ENCODE measurements at regions not wholly inside any gene's neighbourhood (a gene's known extent, or its start where the extent isn't known, plus 50 kb on each side); places are given as distances from the start of the nearest gene placed in this dataset.

DNA sequence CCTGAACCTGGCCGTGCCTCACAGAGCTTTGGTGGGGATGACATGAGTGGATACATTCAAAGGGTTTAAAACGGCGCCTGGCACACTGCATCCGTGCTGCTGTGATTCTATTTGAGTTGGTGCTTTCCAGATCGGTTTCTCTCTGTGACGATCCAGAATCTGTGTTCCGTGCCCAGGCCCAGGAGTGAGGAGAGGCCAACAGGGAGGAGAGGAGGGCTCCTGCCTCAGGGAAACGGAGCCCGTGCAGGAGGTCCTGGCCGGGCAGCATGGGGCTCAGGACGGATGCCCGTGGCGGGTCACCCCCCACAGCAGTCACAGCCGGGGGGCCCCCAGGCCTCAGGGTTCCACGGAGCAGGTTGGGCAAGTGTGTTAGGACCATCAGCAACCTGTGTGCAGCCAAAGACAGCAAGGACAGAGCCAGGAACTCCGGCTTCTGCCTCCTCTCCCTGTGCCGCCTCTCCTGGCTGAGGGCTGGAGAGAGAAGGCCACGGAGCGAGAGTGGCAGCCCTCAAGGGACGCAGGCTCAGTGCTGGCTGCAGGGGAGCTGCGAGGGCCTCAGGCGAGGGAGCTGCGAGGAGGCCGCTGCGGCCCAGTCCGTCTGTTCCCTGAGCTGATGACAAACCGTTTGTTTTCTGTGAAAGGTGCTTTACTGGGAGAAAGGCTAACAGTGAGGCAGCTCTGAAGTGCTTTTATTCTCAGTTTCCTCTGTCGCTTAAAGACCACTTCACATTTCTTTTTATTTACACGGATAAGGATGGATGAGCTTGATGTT lies 99.3 kb downstream of the METRNL start:
- DNase-seq (ENCODE audit: low read depth in 2 of 2): no peak

DNA sequence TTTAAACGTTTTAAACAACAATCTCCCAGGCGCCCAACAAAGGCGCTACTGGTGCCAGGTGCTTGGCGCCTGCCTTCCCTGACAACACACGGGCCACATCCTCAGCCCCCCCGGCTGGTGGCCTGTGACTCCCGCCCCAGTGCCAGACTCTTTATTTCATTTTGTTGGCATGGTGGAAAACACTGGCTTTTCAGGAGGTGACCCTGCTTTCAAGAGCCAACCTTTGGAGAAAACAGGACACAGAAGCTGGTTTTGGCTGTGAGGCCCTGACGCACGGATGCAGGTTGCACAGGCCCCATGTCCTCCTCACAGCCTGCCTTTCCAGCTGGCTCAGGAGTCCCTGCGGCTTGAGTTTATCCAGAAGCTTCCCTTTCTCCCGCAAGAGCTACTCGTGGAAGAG lies 100.0 kb downstream of the METRNL start:
- DNase-seq (ENCODE audit: low read depth in 2 of 2): no peak

DNA sequence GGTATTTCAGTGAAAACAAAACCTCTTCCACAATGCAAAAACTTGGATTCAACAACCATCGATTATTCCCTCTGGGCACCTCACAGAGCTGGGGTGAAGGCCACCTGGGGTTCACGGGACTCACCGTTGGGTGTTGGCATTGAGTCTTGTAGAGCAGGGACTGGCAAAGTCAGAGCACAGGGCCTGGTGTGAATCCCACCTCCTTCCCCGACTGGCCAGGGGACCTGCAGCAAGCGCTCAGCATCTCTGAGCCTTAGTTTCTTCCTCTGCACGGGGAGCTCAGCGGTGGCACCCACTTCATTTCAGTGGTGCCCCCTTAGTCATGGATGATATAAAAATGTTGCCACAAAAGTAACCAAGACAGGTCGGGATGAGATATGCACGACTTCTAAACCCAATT lies 100.4 kb downstream of the METRNL start:
- no peak for DNase-seq (ENCODE audit: low read depth in 2 of 2)

DNA sequence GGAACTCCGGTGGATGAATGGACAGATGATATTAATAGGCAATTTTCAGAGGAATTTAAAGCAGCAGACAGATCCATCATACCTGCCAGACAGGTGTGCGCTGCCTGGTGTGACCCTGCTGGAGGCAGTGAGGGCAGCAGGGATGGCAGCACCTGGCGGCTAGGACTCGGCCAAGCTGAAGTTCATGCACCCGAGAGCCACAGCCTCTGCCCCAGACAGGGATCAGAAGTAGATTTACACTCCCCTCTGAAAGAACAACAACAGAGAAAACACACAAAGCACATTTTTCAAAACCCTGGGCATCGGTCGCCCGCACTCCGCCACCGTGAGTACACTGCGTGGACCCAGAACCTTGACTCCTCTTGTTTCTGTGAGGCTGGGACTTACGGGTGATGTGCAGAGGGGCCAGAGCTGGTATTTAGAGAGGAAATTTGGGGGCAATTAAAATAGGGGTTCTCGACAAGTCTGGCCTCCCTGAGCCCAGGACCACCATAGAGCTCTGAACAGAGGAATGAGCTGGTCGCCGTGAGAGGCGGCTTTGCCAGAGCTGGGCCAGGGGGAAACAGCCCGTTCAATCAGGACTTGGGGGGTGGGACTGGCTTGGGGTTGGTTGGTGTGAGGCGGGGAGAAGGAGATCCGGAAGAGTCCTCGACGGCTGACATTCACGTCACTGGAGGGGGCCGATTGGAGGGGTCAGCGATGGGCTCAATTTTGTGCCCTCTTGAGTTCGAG lies 101.0 kb downstream of the METRNL start:
- DNase-seq (ENCODE audit: low read depth in 2 of 2): no peak

DNA sequence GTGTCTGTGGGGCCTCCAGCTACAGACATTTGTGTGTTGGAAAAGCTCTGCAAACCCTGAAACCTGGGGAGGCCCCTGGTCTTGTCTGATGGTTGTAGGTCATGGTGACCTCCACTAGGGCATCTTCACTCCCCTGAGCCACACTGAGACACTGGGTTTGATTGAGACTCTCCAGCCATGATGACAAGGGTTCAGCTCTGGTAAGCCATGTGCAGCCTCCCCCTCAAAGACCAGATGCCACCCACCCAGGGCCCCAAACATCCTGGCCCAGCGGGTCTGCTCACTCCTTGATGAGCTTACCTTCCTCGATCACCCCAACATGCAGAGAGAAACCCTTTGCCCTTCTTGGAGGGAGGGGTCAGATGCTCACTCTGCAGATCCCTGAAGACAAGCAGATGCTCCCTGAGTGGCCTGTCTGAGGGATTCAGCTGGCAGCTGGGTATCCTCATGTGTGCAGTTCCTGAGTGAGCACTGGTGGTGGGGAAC lies 101.6 kb downstream of the METRNL start:
- DNase-seq (ENCODE audit: low read depth in 2 of 2): no peak

DNA sequence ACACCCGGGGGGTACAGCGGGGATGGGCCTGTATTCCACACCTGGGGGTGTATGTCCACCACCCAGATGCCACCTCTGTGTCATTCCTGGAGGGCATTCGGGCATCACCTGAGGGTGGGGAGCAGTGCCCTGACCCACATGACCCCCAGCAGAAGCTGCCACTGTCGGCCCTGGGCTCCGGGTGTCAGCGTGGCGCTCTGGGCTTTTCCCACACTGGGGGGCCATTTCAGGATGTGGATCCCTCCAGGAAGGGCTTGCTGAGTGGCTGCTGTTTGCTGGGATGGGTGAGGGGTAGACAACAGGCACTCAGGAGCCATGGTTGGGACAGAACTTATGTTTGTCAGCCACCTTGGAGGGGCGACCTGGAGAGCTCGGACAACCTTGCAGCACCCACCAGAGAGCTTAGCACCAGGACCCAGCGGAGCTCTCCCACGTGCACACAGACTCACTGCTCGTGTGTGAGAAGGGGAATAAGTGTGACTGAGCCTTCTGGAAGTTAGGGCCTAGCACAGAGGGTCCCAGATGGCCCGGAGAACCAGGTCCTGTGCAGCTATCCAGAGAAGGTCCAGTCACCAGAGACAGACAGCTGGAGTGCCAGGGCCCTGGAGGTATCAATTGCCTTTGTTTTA lies 102.7 kb downstream of the METRNL start:
- DNase-seq (ENCODE audit: low read depth in 2 of 2): no peak

DNA sequence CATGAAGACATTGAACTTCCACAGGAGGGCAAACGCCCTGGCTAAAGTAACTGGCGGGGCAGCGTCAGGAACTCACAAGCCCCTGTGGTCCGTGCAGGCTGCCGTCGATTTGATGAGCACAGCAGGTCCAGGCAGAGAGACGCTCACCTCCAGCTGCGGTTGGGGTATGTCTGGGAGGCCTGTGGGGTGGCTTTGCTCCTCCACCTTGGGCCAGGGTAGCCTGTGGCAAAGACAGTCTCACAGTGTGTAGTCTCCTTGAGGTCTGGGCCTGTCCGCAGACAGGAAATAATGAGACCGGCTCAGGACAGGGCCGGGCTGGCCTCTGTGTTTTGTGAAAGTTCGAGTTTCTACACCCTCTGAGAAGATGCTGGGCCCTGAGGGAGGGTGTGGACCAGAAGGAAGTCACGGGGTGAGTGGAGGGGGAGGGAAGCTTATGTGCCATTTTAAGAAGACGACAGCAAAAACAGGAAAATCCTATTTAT lies 103.3 kb downstream of the METRNL start:
- DNase-seq (ENCODE audit: low read depth in 2 of 2): no peak

DNA sequence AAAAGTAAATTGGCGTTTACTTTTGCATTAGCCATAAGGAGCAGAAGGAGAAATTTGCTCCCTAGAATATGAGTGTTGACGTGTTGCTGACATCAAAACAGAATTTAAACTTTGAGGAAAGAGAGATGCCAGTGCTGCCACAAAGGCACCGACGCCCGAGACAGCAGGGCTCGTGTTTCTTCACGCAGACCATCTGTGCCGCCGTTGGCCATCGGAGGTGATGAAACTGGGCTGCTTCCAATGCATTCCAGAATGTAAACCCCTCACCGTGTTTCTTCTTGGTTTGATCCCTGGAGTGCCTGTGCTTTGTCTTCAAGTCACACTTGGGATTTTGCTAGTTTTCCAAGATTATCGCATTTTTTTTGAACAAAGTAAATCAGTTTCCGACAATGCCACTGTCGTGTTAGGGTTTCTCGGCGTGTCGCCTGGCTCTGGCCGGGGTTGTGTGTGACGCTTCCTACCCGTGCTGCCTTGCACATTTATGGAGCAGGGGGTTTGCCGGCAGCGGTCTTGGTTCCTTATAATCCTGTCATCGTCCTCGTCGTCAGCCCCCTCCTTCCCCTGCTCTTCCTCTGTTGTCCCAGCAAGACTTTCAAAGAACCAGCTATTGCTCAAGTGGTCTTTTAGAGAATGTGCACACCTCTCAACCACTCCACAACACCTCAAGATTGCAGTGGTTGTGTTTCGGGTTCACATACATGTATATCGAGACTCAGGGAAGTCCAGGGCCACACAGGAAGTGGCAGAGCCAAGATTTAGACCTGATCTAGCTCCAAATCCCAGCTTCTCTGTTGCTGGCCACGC lies 103.9 kb downstream of the METRNL start:
- DNase-seq (ENCODE audit: low read depth in 2 of 2): no peak

DNA sequence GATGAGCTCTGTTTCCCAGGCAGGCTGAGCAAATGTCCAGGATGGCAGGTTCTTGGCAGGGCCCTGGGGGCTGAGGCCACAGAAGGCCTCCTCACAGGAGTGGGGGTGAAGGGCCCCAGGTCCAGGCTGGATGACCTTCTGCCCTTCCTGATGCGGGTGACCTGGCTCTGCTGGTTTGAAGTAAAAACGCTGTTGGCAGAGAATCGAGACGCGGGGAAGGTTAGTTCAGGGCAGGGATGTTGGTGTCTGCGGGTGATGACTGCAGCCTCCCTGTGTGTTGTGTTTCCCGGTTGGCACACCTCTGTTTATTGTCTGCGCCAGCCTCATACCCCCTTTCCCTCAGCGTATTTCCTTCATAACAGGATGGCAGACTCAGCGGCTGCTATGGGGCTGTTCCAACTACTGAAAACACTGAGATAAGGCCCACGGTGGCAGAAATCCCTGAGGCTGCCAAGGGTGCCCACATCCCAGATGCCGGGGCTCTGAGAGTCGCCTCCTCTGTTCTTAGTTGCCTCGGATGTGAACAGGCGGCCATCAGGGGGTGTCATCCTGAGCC lies 104.6 kb downstream of the METRNL start:
- DNase-seq (ENCODE audit: low read depth in 2 of 2): no peak

DNA sequence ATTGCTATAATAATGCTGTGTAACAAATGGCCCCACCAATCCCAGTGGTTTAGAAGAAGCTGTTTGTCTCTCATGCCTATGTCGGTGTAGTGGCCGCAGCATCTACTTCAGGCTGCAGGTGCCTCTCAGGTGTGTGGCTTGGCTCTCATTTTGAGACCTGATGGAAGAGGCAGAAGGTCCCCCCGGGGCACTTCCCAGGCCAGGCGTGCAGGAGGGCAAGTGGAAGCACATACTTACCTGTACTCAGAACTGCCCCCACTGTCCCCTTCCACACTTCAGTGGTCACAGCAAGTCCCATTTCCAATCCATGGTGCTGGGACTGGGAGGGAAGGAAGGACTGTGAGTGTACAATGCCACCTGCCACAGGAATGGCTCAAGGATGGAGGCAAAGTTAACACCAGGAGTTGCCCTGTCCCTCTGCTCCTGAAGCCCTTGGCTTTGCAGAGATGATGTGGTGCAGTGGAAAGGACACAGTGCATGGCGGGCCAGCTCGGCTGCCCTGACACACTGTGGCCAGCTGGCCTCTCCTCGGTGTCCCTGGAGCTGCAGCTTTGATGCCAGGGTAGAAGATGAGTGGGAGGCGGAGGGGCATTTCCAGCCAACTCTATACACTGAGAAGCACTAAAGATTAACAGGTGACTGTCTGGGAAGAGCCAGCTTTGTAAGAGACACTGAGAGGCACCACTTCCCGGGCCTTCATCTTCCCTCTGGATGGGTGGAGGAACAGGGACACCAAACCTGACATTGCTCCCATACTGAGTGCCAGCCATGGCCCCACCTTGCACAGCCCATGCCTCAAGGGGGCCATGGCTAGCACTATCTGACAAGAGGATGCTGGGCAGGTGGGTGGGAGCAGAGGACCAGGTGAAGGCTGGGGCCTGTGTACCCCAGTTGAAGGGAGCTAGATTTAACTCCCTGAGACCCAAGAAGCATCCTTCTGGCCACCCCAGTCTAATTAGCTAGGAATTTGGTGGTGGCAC lies 105.9 kb downstream of the METRNL start:
- DNase-seq (ENCODE audit: low read depth in 2 of 2): no peak

DNA sequence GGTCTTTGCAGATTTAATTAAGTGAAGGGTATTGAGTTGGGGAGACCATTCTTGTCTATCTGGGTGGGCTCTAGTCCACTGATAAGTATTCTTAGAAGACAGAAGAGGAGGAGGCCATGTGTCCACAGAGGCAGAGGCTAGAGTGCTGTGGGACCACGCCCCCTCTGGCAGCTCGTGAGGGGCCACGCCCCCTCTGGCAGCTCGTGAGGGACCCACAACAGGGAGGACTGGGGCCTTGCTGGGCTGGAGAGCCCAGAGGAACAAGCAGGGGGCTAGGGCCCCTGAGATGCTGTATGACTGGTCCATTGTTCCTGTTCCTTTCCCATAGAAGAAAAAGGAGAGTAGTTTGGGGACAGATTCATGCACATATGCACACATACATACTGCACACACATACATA lies 106.8 kb downstream of the METRNL start:
- DNase-seq (ENCODE audit: low read depth in 2 of 2): no peak

DNA sequence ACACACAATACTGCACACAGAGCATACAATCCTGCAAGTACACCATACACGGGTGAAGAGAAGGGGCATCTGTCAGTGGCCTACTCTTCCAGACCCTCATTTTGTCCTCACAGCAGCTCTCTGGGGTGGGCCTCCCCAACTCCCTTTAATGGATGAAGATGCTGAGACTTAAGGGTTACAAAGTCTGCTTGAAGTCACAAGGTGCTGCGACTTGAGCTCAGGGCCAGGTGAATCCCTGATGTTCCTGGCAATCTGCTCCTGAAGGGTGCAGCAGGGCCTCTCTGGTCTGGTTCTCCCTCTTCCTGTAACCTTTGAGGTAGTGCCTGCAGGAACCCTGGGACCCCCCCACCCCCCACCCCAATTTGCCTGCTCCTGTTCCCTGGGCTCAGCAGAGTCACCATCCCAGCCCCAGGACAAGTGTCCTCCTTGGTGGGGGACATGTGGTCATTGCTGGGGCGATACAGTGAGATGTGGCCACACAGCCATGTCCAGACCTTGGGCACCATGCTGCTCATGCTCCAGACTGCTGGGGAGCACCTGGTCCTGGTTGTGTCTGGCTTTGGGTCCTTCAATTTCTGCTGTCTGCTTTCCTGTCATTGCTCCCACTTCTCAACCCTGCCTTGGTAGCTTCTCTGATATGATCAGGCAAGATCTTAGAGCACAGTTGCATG lies 107.5 kb downstream of the METRNL start:
- DNase-seq (ENCODE audit: low read depth in 2 of 2): no peak

DNA sequence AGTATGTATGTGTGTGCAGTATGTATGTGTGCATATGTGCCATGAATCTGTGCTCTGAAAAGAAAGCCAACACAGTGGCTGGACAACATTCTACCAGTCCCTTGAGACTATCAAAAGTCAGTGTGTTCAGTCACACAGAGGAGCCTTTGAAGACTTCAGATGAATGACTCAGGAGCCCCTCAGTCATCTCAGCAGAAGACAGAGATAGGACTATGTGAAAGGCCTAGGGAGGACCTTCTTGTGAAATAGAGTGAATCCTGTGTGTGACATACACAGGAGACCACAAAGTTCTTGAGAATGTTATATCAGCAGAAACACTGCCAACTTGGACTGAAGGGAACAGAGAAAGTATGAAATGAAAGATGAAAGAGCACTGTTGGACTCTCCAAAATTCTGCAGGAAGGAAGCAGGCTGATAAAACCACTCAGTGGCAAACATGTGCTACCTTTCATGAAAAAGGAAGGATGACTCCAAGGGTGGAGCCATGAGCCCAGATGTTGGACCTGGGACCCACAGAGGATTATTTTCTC lies 108.4 kb downstream of the METRNL start:
- DNase-seq (ENCODE audit: low read depth in 2 of 2): no peak

DNA sequence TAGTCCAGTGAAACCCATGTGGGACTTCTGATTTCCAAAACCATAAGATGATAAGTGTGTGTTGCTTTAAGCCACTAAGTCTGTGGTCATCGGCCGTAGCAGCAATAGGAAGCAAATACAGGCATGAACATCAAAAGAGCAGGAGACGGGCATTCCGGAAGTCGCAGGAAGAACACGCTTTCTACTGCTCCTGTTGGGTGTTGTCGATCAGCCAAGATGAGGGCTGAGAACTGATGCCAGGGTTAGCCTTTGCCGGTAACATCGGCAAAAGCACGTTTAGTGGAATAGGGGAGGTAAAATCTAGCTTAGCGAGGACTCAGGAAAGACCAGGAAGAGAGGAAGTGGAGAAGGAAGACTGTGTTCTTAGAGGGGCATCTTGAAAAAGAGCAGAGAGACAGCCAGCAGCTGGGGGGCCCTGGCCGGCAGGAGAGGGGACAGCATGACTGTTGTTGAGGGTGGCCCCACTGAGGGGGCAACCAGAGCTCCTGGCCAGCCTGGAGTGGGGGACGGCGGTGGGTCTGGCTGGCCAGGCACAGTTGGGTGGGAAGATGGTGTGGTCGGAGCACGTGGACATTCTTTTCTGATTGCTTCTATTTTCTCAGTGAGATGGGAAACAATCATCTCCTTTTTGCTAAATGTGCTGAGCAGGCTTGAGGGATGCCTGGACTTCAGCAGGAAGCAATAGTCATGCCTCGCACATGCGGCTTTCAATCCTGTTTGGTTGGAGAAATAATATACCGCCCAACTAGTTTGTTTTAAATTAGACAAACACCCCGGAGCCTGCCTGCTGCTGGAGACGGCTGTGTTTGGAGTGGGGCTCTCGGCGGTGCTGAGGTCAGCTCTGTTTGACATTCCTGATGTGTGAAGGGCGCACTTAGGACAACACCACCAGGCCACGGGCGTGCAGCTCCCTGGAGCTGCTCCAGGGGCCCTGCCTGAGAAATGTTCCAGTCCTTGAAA lies 109.9 kb downstream of the METRNL start:
- DNase-seq (ENCODE audit: low read depth in 2 of 2): no peak

DNA sequence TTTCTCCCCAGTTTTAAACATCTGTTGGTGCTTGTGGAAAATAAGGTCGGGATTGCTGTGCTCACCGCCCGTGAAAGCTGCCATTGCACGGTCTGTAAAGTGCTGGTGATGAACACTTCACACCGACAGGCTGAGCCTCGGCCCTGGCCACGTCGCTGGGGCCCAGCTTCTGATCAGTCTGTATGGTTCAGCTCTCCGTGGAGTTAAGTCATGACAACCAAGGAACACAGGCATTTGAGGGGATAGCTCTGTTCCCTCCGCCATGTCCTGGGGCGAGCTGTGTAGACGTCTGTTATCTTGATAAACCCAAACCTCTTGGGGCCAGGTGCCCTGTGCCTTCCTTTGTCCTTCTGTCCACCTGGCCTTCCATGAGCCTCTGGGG lies 110.6 kb downstream of the METRNL start:
- DNase-seq (ENCODE audit: low read depth in 2 of 2): no peak

DNA sequence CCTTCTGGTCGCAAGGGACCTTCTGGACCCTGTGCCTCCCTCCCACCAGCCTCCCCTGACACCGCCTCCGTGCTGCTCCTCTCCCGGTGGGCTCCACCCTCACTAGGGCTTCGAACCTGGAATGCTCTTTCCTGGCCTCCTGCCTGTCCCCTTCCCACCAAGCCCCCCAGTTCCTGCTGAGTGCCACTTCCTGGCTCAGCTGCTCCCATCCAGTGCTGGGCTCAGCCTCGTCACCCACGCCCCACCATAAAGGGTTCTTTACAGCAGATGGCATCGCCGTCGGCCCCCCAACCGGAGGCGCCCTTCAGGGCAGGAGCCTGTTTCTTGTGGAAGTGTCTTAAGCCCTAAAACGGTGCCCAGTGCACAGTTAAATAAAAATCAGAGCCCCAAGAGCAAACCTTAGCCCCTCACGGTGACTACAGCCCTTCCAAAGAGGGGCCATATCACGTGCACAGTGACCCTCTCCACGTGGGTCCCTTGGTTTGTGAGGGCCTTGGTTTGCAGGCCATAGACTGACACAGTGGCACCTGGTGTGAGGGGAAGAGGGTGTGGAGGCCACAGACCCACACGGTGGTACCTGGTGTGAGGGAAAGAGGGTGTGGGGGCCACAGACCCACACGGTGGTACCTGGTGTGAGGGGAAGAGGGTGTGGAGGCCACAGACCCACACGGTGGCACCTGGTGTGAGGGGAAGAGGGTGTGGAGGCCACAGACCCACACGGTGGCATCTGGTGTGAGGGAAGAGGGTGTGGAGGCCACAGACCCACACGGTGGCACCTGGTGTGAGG lies 111.4 kb downstream of the METRNL start:
- DNase-seq (ENCODE audit: low read depth in 2 of 2): no peak

DNA sequence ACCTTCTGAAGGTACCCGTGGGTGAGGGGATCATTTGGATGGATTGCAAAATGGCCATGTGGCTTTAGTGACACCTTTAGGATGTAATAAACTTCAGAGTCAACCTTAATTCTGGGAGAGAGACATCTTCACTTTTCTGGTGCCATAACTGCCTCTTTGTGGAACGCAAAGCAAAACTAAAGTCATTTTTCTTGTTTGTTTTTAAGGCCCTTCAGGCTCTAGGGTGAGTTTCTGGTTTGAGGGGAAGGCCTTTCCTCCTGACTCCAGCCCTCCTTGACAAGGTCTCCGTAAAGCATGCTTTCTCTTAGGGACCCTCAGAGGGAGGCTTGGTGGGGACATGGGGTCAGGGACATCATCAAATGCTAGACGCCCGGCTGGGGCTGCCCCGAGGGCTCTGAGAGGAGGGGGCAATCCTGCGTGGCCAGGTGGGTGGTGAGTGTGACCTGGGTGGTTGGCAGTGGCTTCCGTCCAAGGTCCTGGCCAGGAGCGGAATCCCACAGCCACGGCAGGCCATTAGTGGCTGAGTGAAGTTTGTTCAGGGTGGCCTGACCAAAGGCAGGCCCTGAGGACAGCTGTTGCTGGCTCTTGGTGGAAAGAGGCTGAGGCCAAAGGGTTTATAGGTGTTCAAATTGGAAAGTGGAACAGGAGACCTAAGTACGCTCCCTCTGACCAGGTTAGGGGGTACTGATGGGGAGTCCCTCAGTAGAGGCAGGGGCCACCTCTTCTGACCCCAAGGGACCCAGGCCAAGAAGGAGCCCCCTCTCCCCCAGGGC lies 112.2 kb downstream of the METRNL start:
- no peak for DNase-seq (ENCODE audit: low read depth in 2 of 2)

All from stimulated activated CD4-positive, alpha-beta T cell treated with anti-CD3 and anti-CD28 coated beads, Interleukin-4, amount 100 ng/mL, for 48 hours (primary cell).